GM12878 (cell line): ENCODE measurements at regions not wholly inside any gene's neighbourhood (a gene's known extent, or its start where the extent isn't known, plus 50 kb on each side); places are given as distances from the start of the nearest gene placed in this dataset.
A peak's percentile ranks its signal among the peaks of the same experiment; 100 is the strongest.
"Not testable (repeated sequence)": the region's sequence is repeated elsewhere in the genome, so short reads cannot be mapped to it uniquely, and the experiment has no call there.

Experiments
- ATAC-seq: fragments of 200-7000 bp; cut with Tn5 transposase; 3 replicates; pipeline ENCODE4 v1.9.1; 2020; ENCODE audit warnings: mild to moderate bottlenecking, moderate library complexity
- BruUV-seq: library from RNA; stranded (reverse); fragments of 400-500 nt; replicated peaks from 2 replicates; lab custom pipeline; 2021; lab: Mats Ljungman, UMichigan
- CTCF ChIA-PET: fragments of 300-600 bp; sonication (Branson Sonifier 250); formaldehyde crosslinking; extraction: SDS; loops from one replicate; lab custom pipeline; 2021; ENCODE audit warnings: inconsistent platforms; lab: Yijun Ruan, JAX
- POLR2A ChIA-PET: fragments of 350-600 bp; formaldehyde crosslinking; extraction: SDS; loops from one replicate; lab custom pipeline; 2021; ENCODE audit warnings: inconsistent platforms; lab: Charles Lee
- RAD21 ChIA-PET: fragments of 300-600 bp; sonication (Branson Sonifier 250); formaldehyde crosslinking; loops from one replicate; lab custom pipeline; 2023; ENCODE audit warnings: antibody characterized with exemption; ENCODE audit not compliant: unreplicated experiment; lab: Charles Lee
- SMC1A ChIA-PET: fragments of 300-600 bp; sonication (Branson Sonifier 250); formaldehyde crosslinking; loops from one replicate; lab custom pipeline; 2023; ENCODE audit not compliant: unreplicated experiment, uncharacterized antibody; lab: Charles Lee
- DNase-seq: peaks from one replicate; pipeline ENCODE4 v3.0.0-alpha.2; 2011; ENCODE audit warnings: low read depth, low spot score
- FAIRE-seq: peaks from 3 replicates; lab custom pipeline; 2011; peaks lifted over from hg19 to GRCh38; lab: Jason Lieb, UNC
- H2AFZ ChIP-seq: 2 replicates; pipeline ENCODE4 v1.6.0; 2011; ENCODE audit warnings: low read depth, low read length, control low read depth; ENCODE audit not compliant: control insufficient read depth
- H3K27ac ChIP-seq: 2 replicates; pipeline ENCODE4 v1.5.1; 2011; ENCODE audit warnings: control low read depth; ENCODE audit not compliant: control insufficient read depth, insufficient read depth
- H3K27me3 ChIP-seq, 2 experiments: replicated peaks in 1 of 2; 2 replicates each; pipeline versions ENCODE4 v1.6.0 to v1.6.1; 2011; ENCODE audit warnings: low read length in 1 of 2; ENCODE audit not compliant: control insufficient read depth in 2 of 2, insufficient read depth in 2 of 2
- H3K36me3 ChIP-seq, 2 experiments: 2 replicates each; pipeline ENCODE4 v1.5.1; 2011; ENCODE audit warnings: low read length in 1 of 2; ENCODE audit not compliant: control insufficient read depth in 2 of 2, insufficient read depth in 2 of 2
- H3K4me1 ChIP-seq: 2 replicates; pipeline ENCODE4 v1.6.1; 2011; ENCODE audit warnings: mild to moderate bottlenecking, low read length, moderate library complexity, mixed read lengths; ENCODE audit not compliant: control insufficient read depth, insufficient read depth
- H3K4me2 ChIP-seq: 2 replicates; pipeline ENCODE4 v1.6.0; 2011; ENCODE audit warnings: control low read depth; ENCODE audit not compliant: control insufficient read depth, insufficient read depth
- H3K4me3 ChIP-seq: fragments of 200-600 bp; sonication (generic); 2 replicates; pipeline ENCODE4 v1.5.1; 2016
- H3K79me2 ChIP-seq: 2 replicates; pipeline ENCODE4 v1.6.0; 2011; ENCODE audit warnings: low read length; ENCODE audit not compliant: control insufficient read depth, insufficient read depth
- H3K9ac ChIP-seq: 2 replicates; pipeline ENCODE4 v1.8.0; 2011; ENCODE audit warnings: low read length, control low read depth, mixed read lengths; ENCODE audit not compliant: control insufficient read depth, insufficient read depth
- H3K9me3 ChIP-seq: replicated peaks from 3 replicates; pipeline ENCODE4 v1.5.1; 2011; ENCODE audit warnings: mild to moderate bottlenecking, low read length; ENCODE audit not compliant: control insufficient read depth, insufficient read depth
- H4K20me1 ChIP-seq: 2 replicates; pipeline ENCODE4 v1.6.0; 2011; ENCODE audit not compliant: control insufficient read depth, insufficient read depth
- CBX3 ChIP-seq: fragments of 200-600 bp; sonication (generic); IDR thresholded peaks from 2 replicates; pipeline ENCODE4 v1.6.1; 2016; ENCODE audit warnings: low read depth, borderline replicate concordance
- CREB1 ChIP-seq: IDR thresholded peaks from 2 replicates; pipeline ENCODE4 v1.6.1; 2012; ENCODE audit warnings: low read depth, mild to moderate bottlenecking, inconsistent platforms
- DPF2 ChIP-seq: fragments of 450-650 bp; IDR thresholded peaks from 2 replicates; pipeline ENCODE4 v1.6.1; 2017; ENCODE audit warnings: mild to moderate bottlenecking
- FOS ChIP-seq: IDR thresholded peaks from 3 replicates; pipeline ENCODE4 v1.6.1; 2011; ENCODE audit warnings: borderline replicate concordance; ENCODE audit not compliant: insufficient read length; ENCODE audit errors: extremely low read depth
- HDAC2 ChIP-seq: fragments of 200-600 bp; sonication (generic); IDR thresholded peaks from 2 replicates; pipeline ENCODE4 v1.6.1; 2017
- IRF4 ChIP-seq: IDR thresholded peaks from 2 replicates; pipeline ENCODE4 v1.6.1; 2011; ENCODE audit warnings: low read depth, low read length
- KLF5 ChIP-seq: fragments of 450-650 bp; IDR thresholded peaks from 2 replicates; pipeline ENCODE4 v1.6.1; 2014; ENCODE audit warnings: mild to moderate bottlenecking; ENCODE audit not compliant: partially characterized antibody
- MTA3 ChIP-seq: IDR thresholded peaks from 2 replicates; pipeline ENCODE4 v1.6.1; 2012; ENCODE audit warnings: low read length, inconsistent platforms, borderline replicate concordance
- NFXL1 ChIP-seq: fragments of 450-650 bp; IDR thresholded peaks from 2 replicates; pipeline ENCODE4 v1.6.1; 2017; ENCODE audit warnings: antibody characterized with exemption, mild to moderate bottlenecking, borderline replicate concordance
- POLR2AphosphoS5 ChIP-seq: IDR thresholded peaks from 2 replicates; pipeline ENCODE4 v1.6.1; 2011; ENCODE audit warnings: mild to moderate bottlenecking, low read length, inconsistent platforms
- RUNX3 ChIP-seq: IDR thresholded peaks from 2 replicates; pipeline ENCODE4 v1.6.1; 2012; ENCODE audit warnings: low read length, inconsistent platforms
- SMAD5 ChIP-seq: IDR thresholded peaks from 2 replicates; pipeline ENCODE4 v1.6.1; 2016; ENCODE audit warnings: antibody characterized with exemption, low read depth
- SP1 ChIP-seq: IDR thresholded peaks from one replicate; pipeline ENCODE4 v1.6.1; 2011; ENCODE audit warnings: low read depth, low read length
- TBL1XR1 ChIP-seq: IDR thresholded peaks from 2 replicates; pipeline ENCODE4 v1.6.1; 2012; ENCODE audit warnings: low read depth, low read length, improper control_type of control experiment
- YY1 ChIP-seq: IDR thresholded peaks from 2 replicates; pipeline ENCODE4 v1.6.1; 2011; ENCODE audit warnings: low read depth, mild to moderate bottlenecking, low read length
- WGBS: methylation state at CpG from one replicate; pipeline ENCODE4 v1.1.6; 2016; ENCODE audit warnings: low lambda C conversion rate; ENCODE audit not compliant: insufficient replicate concordance, insufficient coverage; ENCODE audit errors: missing lambda C conversion rate; 5-methylcytosine and 5-hydroxymethylcytosine counted together
- in situ Hi-C: fragments of 300-500 bp; cut with MboI; formaldehyde crosslinking; loops from 9 replicates; pipeline ENCODE4 v1.14.3; 2018; ENCODE audit warnings: mixed read lengths
- intact Hi-C: fragments of 100-400 bp; cut with micrococcal nuclease; formaldehyde crosslinking; loops from one replicate; pipeline ENCODE4 v1.14.2; 2022; ENCODE audit not compliant: unreplicated experiment
- TF ChIP-seq, protein P1 (sequence below): fragments of 450-650 bp; IDR thresholded peaks from 2 replicates; pipeline ENCODE4 v1.6.1; 2017; ENCODE audit warnings: low read depth, mild to moderate bottlenecking, moderate library complexity

DNA sequence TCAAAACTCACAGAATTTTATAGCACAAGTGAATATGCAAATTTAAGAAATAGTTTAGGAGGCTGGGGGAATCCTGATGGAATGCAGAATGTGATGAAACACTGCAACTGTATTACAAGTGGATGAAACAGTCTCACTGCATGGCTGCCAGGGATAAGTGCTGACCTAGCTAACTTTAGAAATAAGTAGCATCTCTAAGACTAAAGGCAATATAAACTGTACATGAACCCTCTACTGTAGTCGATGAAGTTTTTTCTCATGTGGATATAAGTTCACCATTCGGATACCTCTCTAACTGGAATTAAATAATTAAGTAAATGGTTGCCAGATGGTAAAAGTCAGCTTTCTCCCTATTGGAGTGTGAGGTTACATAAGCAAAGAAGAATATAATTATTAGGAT, 777.8 kb upstream of the RAB6C start (continued):
- no peak for TF ChIP-seq TBL1XR1
- TF ChIP-seq POLR2AphosphoS5, result no peak
- TF ChIP-seq SMAD5, result no peak
- no peak for TF ChIP-seq HDAC2

GRCh38 chr2:129203331-129203730, 776.1 kb upstream of the RAB6C start:
- BruUV-seq, result no TSS peak
- no peaks in the 10 kb centered on the region for H3K9me3 ChIP-seq
- no peaks in the 10 kb centered on the region for H3K27me3 ChIP-seq
- ChIA-PET POLR2A (interaction anchor here (0.5 kb wide), 1 partner anchor 52 kb away, joined by 9 read pairs; no protein-coding TSS in a partner anchor), SMC1A (no interaction called here), CTCF (no interaction called here), RAD21 (no interaction called here)
- no peak for FAIRE-seq
- no peak overlapping the region for H3K9ac ChIP-seq
- DNase-seq, result no peak
- intact Hi-C loops, result no loop called here
- ATAC-seq, result peak; percentile 53
- H3K4me3 ChIP-seq, result no peak overlapping the region
- H3K79me2 ChIP-seq, result no peaks in the 10 kb centered on the region
- no peak overlapping the region for H2AFZ ChIP-seq
- H3K36me3 ChIP-seq, result no peaks in the 10 kb centered on the region
- no peak for TF ChIP-seq IRF4
- no peak for TF ChIP-seq FOS
- TF ChIP-seq YY1, result no peak
- TF ChIP-seq NFXL1, result no peak
- TF ChIP-seq RUNX3, result no peak
- TF ChIP-seq, protein P1, sequence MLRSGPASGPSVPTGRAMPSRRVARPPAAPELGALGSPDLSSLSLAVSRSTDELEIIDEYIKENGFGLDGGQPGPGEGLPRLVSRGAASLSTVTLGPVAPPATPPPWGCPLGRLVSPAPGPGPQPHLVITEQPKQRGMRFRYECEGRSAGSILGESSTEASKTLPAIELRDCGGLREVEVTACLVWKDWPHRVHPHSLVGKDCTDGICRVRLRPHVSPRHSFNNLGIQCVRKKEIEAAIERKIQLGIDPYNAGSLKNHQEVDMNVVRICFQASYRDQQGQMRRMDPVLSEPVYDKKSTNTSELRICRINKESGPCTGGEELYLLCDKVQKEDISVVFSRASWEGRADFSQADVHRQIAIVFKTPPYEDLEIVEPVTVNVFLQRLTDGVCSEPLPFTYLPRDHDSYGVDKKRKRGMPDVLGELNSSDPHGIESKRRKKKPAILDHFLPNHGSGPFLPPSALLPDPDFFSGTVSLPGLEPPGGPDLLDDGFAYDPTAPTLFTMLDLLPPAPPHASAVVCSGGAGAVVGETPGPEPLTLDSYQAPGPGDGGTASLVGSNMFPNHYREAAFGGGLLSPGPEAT, result no peak
- TF ChIP-seq CREB1, result no peak
- TF ChIP-seq MTA3, result no peak
- TF ChIP-seq SP1, result no peak
- no peak for TF ChIP-seq DPF2
- no peak for TF ChIP-seq CBX3
- no peak for TF ChIP-seq KLF5
- H3K4me2 ChIP-seq, result no peak overlapping the region
- no peak overlapping the region for H3K27ac ChIP-seq
- no peaks in the 10 kb centered on the region for H4K20me1 ChIP-seq
- in situ Hi-C loops, result no loop called here
- WGBS, result 0% methylated on average over 3 of the region's 3 CpGs
- H3K4me1 ChIP-seq, result no peaks in the 10 kb centered on the region

DNA sequence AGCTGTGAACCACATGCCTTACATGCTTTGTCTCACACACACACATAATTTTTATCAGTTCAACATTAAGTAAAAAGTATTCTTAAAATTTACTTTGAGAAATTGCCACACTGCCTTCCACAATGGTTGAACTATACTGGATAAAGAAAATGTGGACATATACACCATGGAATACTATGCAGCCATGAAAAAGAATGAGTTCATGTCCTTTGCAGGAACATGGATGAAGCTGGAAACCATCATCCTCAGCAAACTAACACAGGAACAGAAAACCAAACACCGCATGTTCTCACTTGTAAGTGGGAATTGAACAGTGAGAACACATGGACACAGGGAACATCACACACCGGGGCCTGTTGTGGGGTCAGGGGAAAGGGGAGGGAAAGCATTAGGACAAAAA, 774.9 kb upstream of the RAB6C start:
- H3K27me3 ChIP-seq, POLR2A ChIA-PET, H3K9me3 ChIP-seq, H3K9ac ChIP-seq, RAD21 ChIA-PET, H3K4me1 ChIP-seq, H2AFZ ChIP-seq, CTCF ChIA-PET, H4K20me1 ChIP-seq, H3K79me2 ChIP-seq, FAIRE-seq, H3K4me2 ChIP-seq, H3K27ac ChIP-seq, H3K36me3 ChIP-seq, in situ Hi-C loops, SMC1A ChIA-PET, intact Hi-C loops, BruUV-seq, H3K4me3 ChIP-seq, DNase-seq, ATAC-seq: not testable (repeated sequence)
- 92% methylated on average over 2 of the region's 2 CpGs for WGBS
